H1 (cell line): ENCODE measurements at regions not wholly inside any gene's neighbourhood (a gene's known extent, or its start where the extent isn't known, plus 50 kb on each side); places are given as distances from the start of the nearest gene placed in this dataset.

ENCODE experiments used
- CTCF ChIA-PET: fragments of 300-600 bp; sonication (Branson Sonifier 250); formaldehyde crosslinking; loops from one replicate; lab custom pipeline; 2021; ENCODE audit not compliant: partially characterized antibody; lab: Charles Lee
- POLR2A ChIA-PET: fragments of 300-600 bp; sonication (Branson Sonifier 250); formaldehyde crosslinking; loops from one replicate; lab custom pipeline; 2021; ENCODE audit warnings: inconsistent platforms; ENCODE audit not compliant: partially characterized antibody; lab: Charles Lee
- DNase-seq, 2 experiments: peaks; one replicate each; pipeline versions ENCODE4 v3.0.0 to v3.0.0-alpha.2; 2010 to 2022; ENCODE audit warnings: low spot score in 2 of 2, low read depth in 1 of 2, mixed read lengths in 1 of 2
- FAIRE-seq: peaks from 2 replicates; lab custom pipeline; 2011; peaks lifted over from hg19 to GRCh38; lab: Jason Lieb, UNC
- H2AFZ ChIP-seq: 2 replicates; pipeline ENCODE4 v1.8.1; 2012; ENCODE audit warnings: low read length, inconsistent platforms
- H2AK5ac ChIP-seq: 2 replicates; pipeline ENCODE4 v1.6.1; 2013; ENCODE audit warnings: low read depth, low read length
- H2BK120ac ChIP-seq: replicated peaks from 2 replicates; pipeline ENCODE3; 2013; ENCODE audit warnings: low read depth, low read length, inconsistent platforms
- H2BK12ac ChIP-seq: 2 replicates; pipeline ENCODE4 v1.6.1; 2013; ENCODE audit warnings: low read depth, low read length
- H2BK15ac ChIP-seq: 2 replicates; pipeline ENCODE4 v1.6.1; 2013; ENCODE audit warnings: low read length
- H2BK20ac ChIP-seq: 2 replicates; pipeline ENCODE4 v1.6.1; 2013; ENCODE audit warnings: low read length
- H2BK5ac ChIP-seq: 2 replicates; pipeline ENCODE4 v1.6.1; 2013; ENCODE audit warnings: low read depth, low read length
- H3K14ac ChIP-seq: 2 replicates; pipeline ENCODE4 v1.6.1; 2013; ENCODE audit warnings: inconsistent platforms; ENCODE audit not compliant: insufficient read length
- H3K18ac ChIP-seq: 2 replicates; pipeline ENCODE4 v1.6.1; 2013; ENCODE audit warnings: low read length; ENCODE audit errors: extremely low read depth
- H3K23ac ChIP-seq: 2 replicates; pipeline ENCODE4 v1.6.1; 2013; ENCODE audit warnings: inconsistent platforms; ENCODE audit not compliant: insufficient read length
- H3K23me2 ChIP-seq: 2 replicates; pipeline ENCODE4 v1.6.1; 2013; ENCODE audit warnings: low read depth, low read length
- H3K27ac ChIP-seq: 2 replicates; pipeline ENCODE4 v1.6.1; 2011; ENCODE audit warnings: low read depth, low read length, inconsistent platforms
- H3K27me3 ChIP-seq, 4 experiments: replicated peaks in 1 of 4; 1 replicate in 1 of 4; 2 replicates in 3 of 4; pipeline versions ENCODE4 v1.6.1 to v1.8.1; 2011 to 2013; ENCODE audit warnings: low read length in 3 of 4, mild to moderate bottlenecking in 3 of 4, inconsistent platforms in 2 of 4, mixed read lengths in 2 of 4, moderate library complexity in 1 of 4; ENCODE audit not compliant: control insufficient read depth in 3 of 4, insufficient read depth in 3 of 4; ENCODE audit errors: extremely low read depth in 1 of 4
- H3K36me3 ChIP-seq, 4 experiments: 2 replicates each; pipeline versions ENCODE4 v1.6.1 to v1.8.1; 2011 to 2013; ENCODE audit warnings: mild to moderate bottlenecking in 4 of 4, low read length in 3 of 4, moderate library complexity in 2 of 4, control low read depth in 1 of 4, inconsistent platforms in 1 of 4; ENCODE audit not compliant: insufficient read depth in 4 of 4, control insufficient read depth in 2 of 4
- H3K4ac ChIP-seq: replicated peaks from 2 replicates; pipeline ENCODE3; 2013; ENCODE audit warnings: low read length, low read depth, mixed read lengths, inconsistent platforms; ENCODE audit not compliant: insufficient read length
- H3K4me1 ChIP-seq, 4 experiments: replicated peaks in 1 of 4; 1 replicate in 1 of 4; 2 replicates in 3 of 4; pipeline versions ENCODE4 v1.6.1 to v1.8.1; 2011 to 2013; ENCODE audit warnings: low read length in 3 of 4, inconsistent platforms in 2 of 4, mixed read lengths in 1 of 4; ENCODE audit not compliant: insufficient read depth in 4 of 4, control insufficient read depth in 3 of 4
- H3K4me2 ChIP-seq, 2 experiments: 2 replicates each; pipeline versions ENCODE4 v1.6.1 to v1.8.1; 2011 to 2013; ENCODE audit warnings: low read depth in 2 of 2, low read length in 2 of 2, control low read depth in 1 of 2, inconsistent platforms in 1 of 2, mild to moderate bottlenecking in 1 of 2; ENCODE audit not compliant: insufficient read depth in 1 of 2
- H3K4me3 ChIP-seq, 4 experiments: fragments of 200-600, 300-600 bp in 1 of 4; sonication (generic), shearing (Covaris generic), sonication (Bioruptor Twin) in 1 of 4; 2 replicates each; pipeline versions ENCODE4 v1.5.1 to v1.8.1; 2011 to 2016; ENCODE audit warnings: low read length in 4 of 4, low read depth in 3 of 4, control low read depth in 2 of 4, inconsistent platforms in 2 of 4, mild to moderate bottlenecking in 2 of 4, mixed read lengths in 1 of 4, moderate library complexity in 1 of 4; ENCODE audit not compliant: insufficient read depth in 2 of 4; ENCODE audit errors: extremely low read depth in 1 of 4
- H3K56ac ChIP-seq: replicated peaks from 2 replicates; pipeline ENCODE3; 2013; ENCODE audit warnings: low read depth, mild to moderate bottlenecking, mixed read lengths, low read length, inconsistent platforms; ENCODE audit not compliant: insufficient read length
- H3K79me1 ChIP-seq: 2 replicates; pipeline ENCODE4 v1.6.1; 2013; ENCODE audit warnings: low read depth, low read length, control low read depth
- H3K79me2 ChIP-seq, 2 experiments: 2 replicates each; pipeline versions ENCODE4 v1.6.1 to v1.8.1; 2012 to 2013; ENCODE audit warnings: low read length in 2 of 2, mild to moderate bottlenecking in 2 of 2, inconsistent platforms in 1 of 2; ENCODE audit not compliant: insufficient read depth in 2 of 2, control insufficient read depth in 1 of 2
- H3K9ac ChIP-seq, 4 experiments: replicated peaks in 1 of 4; 1 replicate in 1 of 4; 2 replicates in 3 of 4; pipeline versions ENCODE4 v1.6.1 to v1.8.1; 2011 to 2013; ENCODE audit warnings: low read depth in 3 of 4, low read length in 3 of 4, control low read depth in 2 of 4, mild to moderate bottlenecking in 2 of 4, moderate library complexity in 2 of 4, inconsistent platforms in 1 of 4; ENCODE audit errors: extremely low read depth in 1 of 4
- H3K9me3 ChIP-seq, 2 experiments: 2 replicates each; pipeline versions ENCODE4 v1.6.1 to v1.8.1; 2012 to 2013; ENCODE audit warnings: mild to moderate bottlenecking in 2 of 2, moderate library complexity in 2 of 2, control low read depth in 1 of 2, inconsistent platforms in 1 of 2, low read depth in 1 of 2, low read length in 1 of 2, mixed read lengths in 1 of 2; ENCODE audit not compliant: insufficient read depth in 2 of 2
- H4K20me1 ChIP-seq, 2 experiments: replicated peaks in 1 of 2; 2 replicates each; pipeline versions ENCODE3 to v1.8.1; 2011 to 2013; ENCODE audit warnings: inconsistent platforms in 2 of 2, low read length in 2 of 2, mild to moderate bottlenecking in 1 of 2; ENCODE audit not compliant: insufficient read depth in 2 of 2, control insufficient read depth in 1 of 2
- H4K5ac ChIP-seq: 2 replicates; pipeline ENCODE4 v1.6.1; 2013; ENCODE audit warnings: low read length, low read depth, mixed read lengths, inconsistent platforms; ENCODE audit not compliant: insufficient read length
- H4K8ac ChIP-seq: 2 replicates; pipeline ENCODE4 v1.8.0; 2013; ENCODE audit warnings: mild to moderate bottlenecking, moderate library complexity, low read length, inconsistent platforms; ENCODE audit not compliant: insufficient read depth; ENCODE audit errors: extremely low read depth
- H4K91ac ChIP-seq: replicated peaks from 2 replicates; pipeline ENCODE3; 2013; ENCODE audit warnings: low read length, mixed read lengths, inconsistent platforms; ENCODE audit not compliant: insufficient read length
- BACH1 ChIP-seq: IDR thresholded peaks from 2 replicates; pipeline ENCODE4 v1.6.1; 2012; ENCODE audit warnings: low read length, improper control_type of control experiment
- BCL11A ChIP-seq, 2 experiments: IDR thresholded peaks; one replicate each; pipeline ENCODE4 v1.6.1; 2011; ENCODE audit warnings: low read depth in 2 of 2, low read length in 2 of 2, mild to moderate bottlenecking in 2 of 2
- CBX5 ChIP-seq: fragments of 300-800, 300-1000 bp; sonication (generic); IDR thresholded peaks from 2 replicates; pipeline ENCODE4 v1.7.1; 2016; ENCODE audit warnings: antibody characterized with exemption, low read length, low read depth
- JUND ChIP-seq: IDR thresholded peaks from 2 replicates; pipeline ENCODE4 v1.6.1; 2011; ENCODE audit warnings: mild to moderate bottlenecking, improper control_type of control experiment, low read length
- MAX ChIP-seq: IDR thresholded peaks from 2 replicates; pipeline ENCODE4 v1.6.1; 2012; ENCODE audit warnings: inconsistent platforms
- NANOG ChIP-seq: IDR thresholded peaks from 2 replicates; pipeline ENCODE4 v1.6.1; 2011; ENCODE audit warnings: low read length, low read depth, mild to moderate bottlenecking, inconsistent platforms; ENCODE audit not compliant: insufficient read depth, poor library complexity, severe bottlenecking
- RAD21 ChIP-seq, 2 experiments: IDR thresholded peaks in 1 of 2; conservative IDR thresholded peaks in 1 of 2; 2 replicates each; pipeline ENCODE4 v1.6.1; 2011; ENCODE audit warnings: low read depth in 2 of 2, low read length in 2 of 2, improper control_type of control experiment in 1 of 2, inconsistent platforms in 1 of 2, mild to moderate bottlenecking in 1 of 2, moderate library complexity in 1 of 2
- USF2 ChIP-seq: IDR thresholded peaks from 2 replicates; pipeline ENCODE4 v1.6.1; 2011; ENCODE audit warnings: low read length, improper control_type of control experiment
- WGBS, 2 experiments: shearing (Covaris generic) in 1 of 2; methylation state at CpG; one replicate each; pipeline versions ENCODE4 v1.1.6 to v1.1.7; 2013 to 2015; ENCODE audit warnings: low lambda C conversion rate in 2 of 2, mixed read lengths in 2 of 2, inconsistent platforms in 1 of 2, low coverage in 1 of 2, missing lambda C conversion rate in 1 of 2; ENCODE audit not compliant: insufficient replicate concordance in 2 of 2, insufficient coverage in 1 of 2, insufficient read length in 1 of 2; ENCODE audit errors: extremely low coverage in 1 of 2, missing lambda C conversion rate in 1 of 2; 5-methylcytosine and 5-hydroxymethylcytosine counted together

- no peaks in the 10 kb centered on the region for H3K9me3 ChIP-seq
- H2BK5ac ChIP-seq: no peak overlapping the region
- no peak overlapping the region for H2BK120ac ChIP-seq
- no peak for DNase-seq
- no peak overlapping the region for H2BK12ac ChIP-seq
- H3K79me1 ChIP-seq: no peaks in the 10 kb centered on the region
- H3K23ac ChIP-seq: no peak overlapping the region
- peaks cover 0 to 3% (median 0%) of the 10 kb centered on the region in 4 experiments; a peak in 4 of 7 replicates for H3K4me1 ChIP-seq
- H3K27me3 ChIP-seq: no peaks in the 10 kb centered on the region
- H2AFZ ChIP-seq: no peak overlapping the region
- FAIRE-seq: no peak
- no peak overlapping the region for H3K14ac ChIP-seq
- no peak overlapping the region for H3K56ac ChIP-seq
- H4K20me1 ChIP-seq: no peaks in the 10 kb centered on the region
- no peak overlapping the region for H4K8ac ChIP-seq
- no peak overlapping the region for H4K5ac ChIP-seq
- H3K9ac ChIP-seq: no peak overlapping the region
- H3K23me2 ChIP-seq: no peaks in the 10 kb centered on the region
- 77% methylated on average over 7 of the region's 7 CpGs; no CpG with 5 or more reads in 1 of the 2 experiments for WGBS, 2 experiments
- H4K91ac ChIP-seq: no peak overlapping the region
- no peak overlapping the region for H3K18ac ChIP-seq
- H3K4ac ChIP-seq: no peak overlapping the region
- no peak overlapping the region for H2BK15ac ChIP-seq
- no peaks in the 10 kb centered on the region for H3K36me3 ChIP-seq
- POLR2A ChIA-PET: no interaction called here
- H3K4me3 ChIP-seq: no peak overlapping the region
- no peak overlapping the region for H2AK5ac ChIP-seq
- CTCF ChIA-PET: interaction anchor here (1.0 to 1.6 kb wide), 4 partner anchors 11 to 35 kb away, joined by 4 to 7 read pairs (median 4); no protein-coding TSS in a partner anchor
- H3K79me2 ChIP-seq: no peaks in the 10 kb centered on the region
- no peak overlapping the region for H3K27ac ChIP-seq
- H3K4me2 ChIP-seq: no peak overlapping the region
- no peak overlapping the region for H2BK20ac ChIP-seq
- TF ChIP-seq BCL11A (IDR thresholded peaks at IDR 0.05; ENCODE audit: low read depth in 2 of 2, low read length in 2 of 2) (no peak), CBX5 (no peak), NANOG (no peak), BACH1 (no peak), JUND (no peak), USF2 (no peak), MAX (no peak), RAD21 (IDR thresholded peaks at IDR 0.05 in 1 of 2, conservative IDR thresholded peaks at IDR 0.05 in 1 of 2; ENCODE audit: low read depth in 2 of 2, low read length in 2 of 2) (no peak)
These were observed 158.3 kb downstream of the FOXB1 start for GRCh38 chr15:60162251-60162967.
